HG03103 (cell line): ENCODE measurements at regions not wholly inside any gene's neighbourhood (a gene's known extent, or its start where the extent isn't known, plus 50 kb on each side); places are given as distances from the start of the nearest gene placed in this dataset.
"Not testable (repeated sequence)": the region's sequence is repeated elsewhere in the genome, so short reads cannot be mapped to it uniquely, and the experiment has no call there.

Experiments
- ATAC-seq: cut with Tn5 transposase; IDR thresholded peaks from one replicate; pipeline ENCODE4 v1.9.1; 2021; ENCODE audit warnings: low read depth; ENCODE audit not compliant: unreplicated experiment

GRCh38 chr1:9440763-9441194 is 98.5 kb upstream of the SLC25A33 start:
- ATAC-seq = no peak

GRCh38 chr1:9441451-9442133 is 97.7 kb upstream of the SLC25A33 start:
- ATAC-seq = no peak

DNA sequence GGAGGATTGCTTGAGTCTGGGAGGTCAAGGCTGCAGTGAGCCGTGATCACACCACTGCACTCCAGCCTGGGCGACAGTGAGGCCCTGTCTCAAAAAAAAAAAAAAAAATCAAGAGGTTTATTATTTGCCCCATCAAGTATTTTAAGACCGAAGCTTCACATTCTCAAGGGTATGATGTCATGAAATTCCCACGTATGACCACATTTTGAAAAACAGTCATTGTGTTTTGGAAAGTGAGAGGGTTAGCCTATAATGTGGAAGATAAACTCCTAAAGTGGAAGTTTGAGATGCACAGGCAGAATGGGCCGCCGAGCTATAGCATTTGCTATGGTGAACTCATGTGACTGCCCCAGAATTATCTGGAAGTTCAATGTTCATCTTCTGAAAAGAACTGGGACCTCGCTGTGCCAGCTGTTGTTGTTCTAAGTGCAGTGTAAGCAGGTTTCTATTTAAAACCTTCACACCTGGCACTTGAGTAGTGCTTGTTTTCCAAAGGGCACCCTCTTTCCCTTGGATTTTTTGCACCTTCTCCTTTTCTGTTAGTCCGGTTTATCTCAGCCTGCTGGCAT is 96.9 kb upstream of the SLC25A33 start:
- ATAC-seq = no peak

DNA sequence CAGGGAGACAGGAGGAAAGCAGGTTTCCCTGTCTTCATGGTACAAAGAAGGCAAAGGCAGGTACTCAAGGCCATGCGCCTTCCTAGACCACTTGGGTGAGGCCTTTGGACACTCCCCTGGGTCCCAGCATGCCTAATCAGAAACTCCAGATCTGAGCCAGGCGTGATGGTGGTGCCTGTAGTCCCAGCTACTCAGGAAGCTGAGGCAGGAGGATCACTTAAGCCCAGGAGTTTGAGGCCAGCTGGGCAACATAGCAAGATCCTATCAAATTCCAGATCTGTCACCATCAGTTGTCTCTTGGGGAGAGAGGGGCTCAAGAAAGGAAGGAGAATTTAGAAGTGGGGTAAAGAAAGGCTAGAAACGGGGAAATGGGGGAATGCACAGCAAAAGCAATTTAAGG is 96.3 kb upstream of the SLC25A33 start:
- ATAC-seq = no peak

DNA sequence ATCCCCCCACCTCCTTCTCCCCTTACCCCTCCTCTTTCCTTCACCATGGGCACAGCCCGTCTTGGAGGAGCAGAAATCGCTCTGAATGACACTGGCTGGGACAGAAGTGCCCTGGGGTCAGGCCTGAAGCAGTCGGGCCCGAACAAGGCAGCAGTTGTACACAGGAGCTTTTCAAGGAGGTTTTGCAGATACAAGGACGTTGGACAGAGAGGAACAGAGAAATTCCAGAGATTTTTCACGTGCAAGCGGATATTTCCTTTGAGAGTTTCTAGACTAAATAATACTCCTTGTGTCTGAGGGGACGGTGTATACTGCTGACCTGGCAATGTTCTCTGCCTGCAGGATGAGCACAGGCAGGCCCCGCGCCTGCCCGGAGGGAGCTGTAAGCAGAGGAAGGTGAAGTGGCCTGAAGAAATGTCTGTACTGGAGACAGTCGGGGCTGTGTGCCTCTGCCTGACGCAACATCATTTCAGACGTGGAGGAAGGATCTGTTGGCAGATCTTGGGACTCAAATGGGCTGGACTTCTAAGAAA is 95.3 kb upstream of the SLC25A33 start:
- ATAC-seq = no peak

- no peak for ATAC-seq
These were observed 94.7 kb upstream of the SLC25A33 start for GRCh38 chr1:9444532-9444931.

GRCh38 chr1:9445081-9445480 is 94.2 kb upstream of the SLC25A33 start:
- ATAC-seq = not testable (repeated sequence)

- ATAC-seq = no peak
These were observed 91.9 kb upstream of the SLC25A33 start for GRCh38 chr1:9447215-9447960.

DNA sequence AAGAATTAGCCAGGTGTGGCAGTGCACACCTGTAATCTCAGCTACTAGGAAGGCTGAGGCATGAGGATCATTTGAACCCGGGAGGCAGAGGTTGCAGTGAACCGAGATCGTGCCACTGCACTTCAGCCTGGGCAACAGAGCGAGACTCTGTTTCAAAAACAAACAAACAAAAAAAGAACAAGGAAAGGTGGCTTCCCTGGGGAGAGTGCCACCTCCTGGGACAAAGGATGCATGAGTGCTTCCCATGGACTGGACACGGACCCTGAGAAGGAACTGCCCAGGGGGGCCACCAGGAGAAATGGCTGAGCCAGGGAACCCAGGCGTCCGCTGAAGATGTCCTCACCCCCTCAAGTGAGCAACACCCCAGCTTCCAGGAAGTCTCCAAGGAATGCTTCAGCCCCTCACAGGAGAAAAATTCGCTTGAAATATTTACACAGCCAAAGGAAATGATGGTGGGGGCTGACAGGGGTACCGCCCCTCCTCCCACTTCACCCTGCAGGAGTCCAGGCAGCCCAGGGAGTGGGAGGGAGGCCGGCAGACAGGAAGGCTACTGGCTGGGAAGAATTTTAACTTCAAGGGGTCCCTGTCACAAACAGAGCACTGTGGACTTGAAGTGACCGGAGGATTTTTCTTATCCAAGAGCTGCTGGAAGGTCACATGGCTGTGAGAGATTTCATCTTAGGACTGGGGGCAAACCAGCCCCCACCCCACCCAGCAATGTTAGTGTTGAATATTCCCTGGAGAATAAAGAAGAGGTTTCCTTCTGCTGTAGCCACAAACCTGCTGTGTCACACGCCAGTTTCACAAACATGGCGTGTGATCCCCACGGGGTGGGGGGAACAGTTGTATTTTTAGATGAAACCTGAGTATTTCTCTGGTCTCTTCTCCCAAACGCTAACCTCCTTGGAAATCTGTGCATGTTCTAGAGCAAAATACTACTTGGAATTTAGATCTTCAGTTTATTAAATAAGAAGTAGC is 90.8 kb upstream of the SLC25A33 start:
- ATAC-seq = no peak

DNA sequence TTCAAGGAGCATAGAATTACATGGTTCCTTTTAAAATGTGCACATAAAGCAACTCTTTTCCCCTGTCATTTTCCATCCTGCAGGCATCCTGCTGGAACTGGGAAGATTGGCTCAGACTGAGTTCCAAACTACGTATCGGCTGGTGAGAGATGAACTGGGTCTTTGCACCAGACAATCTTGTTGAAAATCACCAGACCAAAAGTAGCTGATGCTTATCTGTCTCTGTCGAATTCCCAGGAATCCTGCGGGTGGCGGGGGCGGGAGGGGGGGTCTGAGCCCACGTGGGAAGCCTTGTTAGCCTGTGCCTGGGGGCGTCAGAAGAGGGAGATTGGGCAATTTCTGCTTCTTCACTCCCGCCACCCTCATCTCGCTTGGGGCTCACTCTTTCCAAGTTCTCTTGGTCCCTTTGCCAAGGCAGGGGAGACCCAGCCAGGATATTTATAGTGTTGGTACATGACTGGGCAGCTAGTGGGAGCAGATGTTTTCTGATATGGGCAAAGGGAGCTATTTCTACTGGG is 90.1 kb upstream of the SLC25A33 start:
- no peak for ATAC-seq

- no peak for ATAC-seq
These were observed 89.1 kb upstream of the SLC25A33 start for GRCh38 chr1:9449976-9450696.

DNA sequence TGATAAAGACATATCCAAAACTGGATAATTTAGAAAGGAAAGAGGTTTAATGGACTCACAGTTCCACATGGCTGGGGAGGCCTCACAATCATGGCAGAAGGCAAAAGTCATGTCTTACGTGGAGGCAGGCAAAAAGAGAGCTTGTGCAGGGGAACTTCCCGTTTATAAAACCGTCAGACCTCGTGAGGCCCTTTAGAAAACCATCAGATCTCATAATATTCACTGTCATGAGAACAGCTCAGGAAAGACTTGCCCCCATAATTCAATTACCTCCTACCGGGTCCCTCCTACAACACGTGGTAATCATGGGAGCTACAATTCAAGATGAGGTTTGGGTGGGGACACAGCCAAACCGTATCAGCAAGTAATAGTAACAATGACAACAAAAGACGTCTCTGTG is 88.2 kb upstream of the SLC25A33 start:
- ATAC-seq = no peak

DNA sequence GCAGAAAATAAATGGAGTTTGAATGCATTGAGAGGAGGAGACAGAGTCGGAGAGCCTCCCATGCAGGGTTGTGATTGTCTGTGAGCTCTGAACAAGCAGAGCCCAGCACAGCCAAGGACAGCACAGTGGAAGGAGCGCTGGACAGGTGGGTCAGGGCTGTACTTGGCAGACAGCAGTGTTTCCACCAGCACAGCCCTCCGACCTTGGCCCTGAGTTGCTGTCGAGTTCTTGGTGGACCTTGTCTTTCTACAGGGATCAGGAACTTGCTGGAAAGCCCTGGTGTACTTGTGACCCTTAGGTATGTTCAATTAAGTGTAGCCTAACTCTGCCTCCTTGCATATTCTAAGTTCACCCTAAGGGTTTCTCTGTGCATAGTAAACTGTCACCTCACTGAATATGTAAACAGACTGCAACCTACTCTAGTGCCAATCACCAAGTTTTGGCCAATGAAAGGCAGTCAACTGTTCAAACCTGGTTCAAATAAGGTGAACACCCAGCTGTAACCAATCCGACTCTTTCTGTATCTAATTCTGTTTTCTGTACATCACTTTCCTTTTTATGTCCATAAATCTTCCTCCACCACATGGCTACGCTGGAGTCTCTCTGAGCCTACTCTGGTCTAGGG is 86.6 kb upstream of the SLC25A33 start:
- ATAC-seq = no peak

DNA sequence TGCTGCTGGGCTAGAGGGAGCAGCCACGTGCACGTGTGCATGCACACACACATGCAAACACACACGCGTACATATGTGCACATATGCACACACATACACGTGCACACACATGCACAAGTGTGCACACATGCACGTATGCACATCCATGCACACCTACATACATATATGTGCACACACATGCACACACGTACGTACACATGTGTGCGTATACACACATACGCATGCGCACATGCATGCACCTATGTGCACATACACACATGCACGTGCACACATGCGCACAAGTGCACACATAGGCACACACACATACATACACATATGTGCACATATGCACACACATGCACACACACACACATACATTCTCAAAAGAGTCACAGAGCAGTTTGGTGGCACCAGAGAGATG is 85.9 kb upstream of the SLC25A33 start:
- ATAC-seq = no peak

GRCh38 chr1:9453779-9454418 is 85.4 kb upstream of the SLC25A33 start:
- no peak for ATAC-seq

- ATAC-seq = no peak
These were observed 84.7 kb upstream of the SLC25A33 start for GRCh38 chr1:9454494-9455066.

DNA sequence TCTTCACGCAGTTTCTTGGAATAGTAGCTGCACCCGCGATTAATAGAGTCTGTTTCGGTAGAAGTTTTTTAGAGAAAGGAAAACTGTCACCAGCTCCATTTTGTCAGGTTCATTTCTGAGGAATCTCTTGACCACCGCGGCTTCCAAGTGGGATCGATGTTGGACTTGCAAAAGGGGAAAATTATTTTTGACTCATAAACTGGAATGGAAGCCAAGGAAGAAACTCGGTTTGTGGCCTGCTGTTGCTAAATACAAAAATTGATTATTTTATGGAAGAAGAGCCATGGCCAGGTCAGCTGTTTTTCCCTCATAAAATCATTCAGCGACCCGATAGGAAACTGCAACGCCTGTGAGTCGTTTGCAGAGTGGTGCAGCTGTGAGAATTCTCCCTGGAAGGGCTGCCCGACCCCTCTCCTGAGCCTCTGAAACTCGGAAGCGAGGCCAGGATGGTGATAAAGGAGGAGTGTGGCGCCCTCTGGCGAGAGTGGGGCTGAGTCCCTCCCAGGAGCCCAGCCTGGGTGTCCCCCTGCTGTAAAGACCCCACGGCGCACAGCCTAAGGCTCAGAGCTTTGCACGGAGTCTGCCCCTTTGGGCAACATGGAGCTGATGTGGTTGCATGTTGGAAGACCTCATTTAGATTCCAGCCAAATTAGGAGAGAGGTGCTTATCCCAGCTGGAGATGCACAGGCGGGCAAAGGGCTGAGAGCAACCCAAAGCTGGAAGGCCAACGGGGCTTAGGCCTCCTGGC is 83.6 kb upstream of the SLC25A33 start:
- no peak for ATAC-seq

DNA sequence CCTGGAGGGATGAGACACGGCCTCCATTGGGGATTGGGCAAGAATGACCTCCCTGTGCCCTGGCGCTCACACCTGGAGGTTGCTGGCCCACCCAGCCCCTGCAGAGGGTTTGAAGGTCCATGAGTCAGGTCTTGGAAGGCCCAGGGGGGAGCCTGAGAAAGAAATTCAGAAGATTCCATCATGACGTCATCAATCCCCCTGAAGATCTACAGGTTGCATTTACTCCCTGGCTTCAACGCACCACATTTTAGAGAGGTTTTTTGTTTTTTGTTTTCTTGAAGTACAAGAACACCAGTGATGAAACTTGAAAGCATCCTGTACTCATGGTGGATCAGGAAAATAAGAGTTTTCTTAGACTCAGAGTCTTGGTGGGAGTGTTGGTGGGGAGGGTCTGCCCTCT is 82.4 kb upstream of the SLC25A33 start:
- ATAC-seq = no peak
